GM19099 (cell line): ENCODE measurements at regions not wholly inside any gene's neighbourhood (a gene's known extent, or its start where the extent isn't known, plus 50 kb on each side); places are given as distances from the start of the nearest gene placed in this dataset.

ENCODE experiments used
- POLR2A ChIP-seq: IDR thresholded peaks from 3 replicates; pipeline ENCODE4 v1.6.1; 2011; ENCODE audit warnings: low read depth; ENCODE audit not compliant: insufficient read length; ENCODE audit errors: extremely low read depth

GRCh38 chr3:177382944-177383343, 185.7 kb upstream of the TBL1XR1 start:
- no peak for TF ChIP-seq POLR2A

GRCh38 chr3:177385186-177385585, 187.9 kb upstream of the TBL1XR1 start:
- TF ChIP-seq POLR2A: no peak

- no peak for TF ChIP-seq POLR2A
These were observed 188.6 kb upstream of the TBL1XR1 start for GRCh38 chr3:177385831-177386301.

DNA sequence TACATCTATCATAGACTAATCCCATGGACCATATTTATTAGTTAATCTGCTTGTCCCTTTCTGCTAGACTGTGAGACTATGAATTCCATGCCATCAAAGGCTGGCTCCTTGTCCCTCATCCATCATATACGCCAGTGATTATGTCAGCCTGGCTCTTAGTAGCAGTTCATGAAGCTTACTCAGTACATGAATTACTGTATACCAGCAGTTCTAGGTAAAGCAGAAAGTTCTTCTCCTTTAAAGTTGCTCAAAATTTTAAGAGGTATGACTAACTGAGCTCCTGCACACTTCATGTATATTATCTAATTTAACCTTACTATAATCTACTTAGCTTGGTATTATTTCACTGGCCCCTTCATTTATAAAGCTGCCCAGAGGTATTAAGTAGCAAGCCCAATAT, 190.9 kb upstream of the TBL1XR1 start:
- TF ChIP-seq POLR2A: no peak

DNA sequence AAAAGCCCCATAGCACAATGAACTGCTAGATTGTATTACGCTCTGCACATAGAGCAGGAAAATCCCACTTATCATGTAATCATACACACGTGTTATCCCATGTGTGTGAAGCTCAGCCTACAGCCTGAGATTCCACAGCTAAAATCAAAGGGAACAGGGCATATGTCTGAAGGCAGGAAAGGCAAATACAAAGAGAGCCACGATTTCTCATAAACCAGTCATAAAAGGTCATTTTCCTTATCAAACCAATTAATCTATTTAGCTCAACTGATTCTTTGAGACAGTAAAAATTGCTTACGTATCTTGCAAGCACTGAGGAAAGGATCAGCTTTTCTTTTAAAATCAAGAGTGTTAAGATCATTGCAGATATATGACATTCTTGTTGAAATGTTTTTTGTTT, 199.5 kb upstream of the TBL1XR1 start:
- no peak for TF ChIP-seq POLR2A

DNA sequence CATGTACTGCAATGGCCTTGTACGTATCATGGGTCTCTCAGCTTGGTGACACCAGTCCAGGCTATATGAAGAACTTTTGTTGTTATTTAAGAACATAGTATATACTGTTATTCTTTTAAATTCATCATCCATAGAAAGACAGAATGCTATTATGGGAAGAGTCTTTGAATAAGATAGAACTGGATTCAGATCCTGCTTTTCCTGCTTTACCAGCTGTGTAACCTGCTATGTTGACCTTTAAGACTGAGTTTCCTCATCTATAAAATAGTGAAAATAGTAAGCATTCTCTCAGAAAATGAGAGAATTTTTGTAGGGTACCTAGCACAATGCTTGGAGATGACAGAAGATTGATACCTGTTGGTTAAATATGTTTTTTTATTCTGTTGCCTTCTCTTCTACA, 204.1 kb upstream of the TBL1XR1 start:
- TF ChIP-seq POLR2A: no peak

DNA sequence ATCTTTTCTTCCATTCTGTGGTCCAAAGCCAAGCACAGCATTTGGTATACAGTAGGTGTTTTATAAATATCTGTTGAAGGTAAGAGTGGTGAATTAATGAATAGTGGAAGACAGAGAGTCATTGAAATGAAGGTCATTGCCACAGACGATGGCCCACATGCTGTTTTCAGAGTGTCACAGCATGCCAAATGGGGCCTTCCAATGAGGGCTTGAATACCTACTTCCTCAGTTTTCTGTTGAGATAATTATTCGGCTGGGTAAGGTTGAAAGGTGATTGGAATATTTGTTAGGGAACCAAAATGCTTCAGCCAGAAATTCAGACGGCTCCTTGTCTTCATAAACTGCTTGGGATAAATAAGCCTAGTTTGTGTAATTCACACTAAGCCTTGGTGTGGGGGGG, 205.3 kb upstream of the TBL1XR1 start:
- TF ChIP-seq POLR2A: no peak

DNA sequence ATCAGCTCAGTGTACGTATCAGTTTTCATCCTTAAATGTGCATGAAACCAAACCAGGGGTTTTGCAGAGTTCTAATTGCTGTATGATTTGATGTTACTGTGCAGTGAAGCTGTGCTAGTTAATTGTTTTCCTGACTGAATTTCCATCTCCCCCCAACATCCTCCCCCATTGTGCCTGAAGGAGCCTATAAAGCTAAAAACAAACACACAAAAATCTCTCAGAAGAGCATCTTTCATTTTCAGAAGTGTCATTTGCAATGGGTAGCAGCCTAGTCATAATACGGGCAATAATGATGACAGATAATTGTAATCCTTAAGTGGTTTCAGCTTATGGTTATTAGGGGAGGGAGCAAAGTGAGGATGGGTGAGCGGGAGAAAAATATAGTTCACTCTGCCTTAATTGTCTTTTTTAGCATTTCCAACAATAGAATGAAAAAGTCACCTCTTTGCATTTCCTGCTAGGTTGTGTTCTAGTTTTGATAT, 207.9 kb upstream of the TBL1XR1 start:
- TF ChIP-seq POLR2A: no peak

DNA sequence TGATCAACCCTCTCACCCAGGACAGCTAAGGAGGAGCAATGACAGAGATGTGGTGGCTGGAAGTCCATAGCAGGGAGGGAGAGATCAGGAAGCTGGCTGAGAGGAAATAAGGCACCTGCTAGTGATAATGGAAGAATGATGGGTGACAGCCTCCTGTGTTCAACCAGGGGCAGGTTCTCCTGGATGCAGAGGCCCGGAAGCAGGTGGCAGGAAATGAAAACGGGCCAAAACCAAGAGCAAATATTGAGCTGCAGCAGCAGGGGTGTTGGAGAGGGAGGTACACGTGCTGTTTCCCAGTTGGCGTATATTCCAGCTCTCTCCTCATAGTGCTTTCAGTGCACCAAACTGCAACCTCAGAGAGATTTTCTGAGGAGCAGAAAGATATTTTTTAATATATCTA, 213.4 kb upstream of the TBL1XR1 start:
- no peak for TF ChIP-seq POLR2A

- no peak for TF ChIP-seq POLR2A
These were observed 213.9 kb upstream of the TBL1XR1 start for GRCh38 chr3:177411201-177411600.

- no peak for TF ChIP-seq POLR2A
These were observed 216.8 kb upstream of the TBL1XR1 start for GRCh38 chr3:177414093-177414492.

- no peak for TF ChIP-seq POLR2A
These were observed 221.5 kb upstream of the TBL1XR1 start for GRCh38 chr3:177418787-177419186.

- TF ChIP-seq POLR2A: no peak
These were observed 222.8 kb upstream of the TBL1XR1 start for GRCh38 chr3:177419904-177420601.

DNA sequence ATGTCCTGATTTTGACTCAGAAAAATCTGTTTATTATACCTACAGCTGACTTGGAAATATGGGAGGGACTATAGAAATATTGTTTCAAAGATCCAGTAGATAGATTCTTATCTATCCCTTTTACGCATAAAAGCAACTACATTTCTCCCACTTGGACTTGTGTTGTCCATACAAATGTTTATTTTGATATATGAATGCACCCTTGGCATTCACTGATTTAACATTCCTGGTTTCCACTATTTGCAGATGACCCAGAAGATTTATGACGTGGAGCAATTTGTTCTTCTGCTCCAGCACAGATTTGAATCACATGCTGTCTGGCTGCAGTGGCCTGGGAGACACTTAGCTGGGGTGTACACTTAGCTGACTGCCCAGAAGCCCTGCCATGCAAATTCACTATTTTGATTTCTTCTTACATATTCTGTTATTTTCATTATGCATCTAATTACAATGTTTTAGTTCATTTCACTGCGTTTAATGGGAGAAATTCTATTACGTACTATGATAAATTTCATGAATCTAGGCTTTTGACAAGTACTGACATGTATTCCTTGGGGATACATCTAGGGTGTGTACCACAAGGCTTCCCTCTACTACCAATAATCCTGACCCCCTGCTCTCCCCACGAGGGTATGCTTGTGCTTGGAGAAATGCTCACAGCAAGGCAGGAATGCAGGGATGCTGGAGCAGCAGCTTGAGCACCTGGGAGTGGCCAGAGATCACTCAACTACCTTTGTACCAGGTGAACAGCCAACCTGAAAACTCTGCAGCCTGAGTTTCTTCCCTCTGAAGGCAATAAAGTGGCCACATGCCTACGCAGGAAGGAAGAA, 223.6 kb upstream of the TBL1XR1 start:
- TF ChIP-seq POLR2A: no peak

DNA sequence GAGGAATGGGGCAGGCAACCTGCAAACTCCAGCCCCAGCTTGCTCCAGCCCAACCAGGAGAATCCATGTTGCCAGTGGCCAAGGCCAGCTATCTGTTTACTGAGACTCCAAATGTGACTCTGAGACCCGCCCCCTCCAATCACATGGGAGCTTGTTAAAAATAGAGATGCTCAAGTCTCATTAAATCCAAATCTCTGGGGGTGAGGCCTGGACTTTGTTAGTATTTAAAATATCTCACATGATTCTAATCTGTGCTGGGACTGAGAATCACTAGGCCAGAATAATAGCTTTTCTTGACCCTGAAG, 224.2 kb upstream of the TBL1XR1 start:
- TF ChIP-seq POLR2A: no peak

- TF ChIP-seq POLR2A: no peak
These were observed 227.2 kb upstream of the TBL1XR1 start for GRCh38 chr3:177424521-177424920.
